ENCODE measurements at regions not wholly inside any gene's neighbourhood (a gene's known extent, or its start where the extent isn't known, plus 50 kb on each side); places are given as distances from the start of the nearest gene placed in this dataset.

DNA sequence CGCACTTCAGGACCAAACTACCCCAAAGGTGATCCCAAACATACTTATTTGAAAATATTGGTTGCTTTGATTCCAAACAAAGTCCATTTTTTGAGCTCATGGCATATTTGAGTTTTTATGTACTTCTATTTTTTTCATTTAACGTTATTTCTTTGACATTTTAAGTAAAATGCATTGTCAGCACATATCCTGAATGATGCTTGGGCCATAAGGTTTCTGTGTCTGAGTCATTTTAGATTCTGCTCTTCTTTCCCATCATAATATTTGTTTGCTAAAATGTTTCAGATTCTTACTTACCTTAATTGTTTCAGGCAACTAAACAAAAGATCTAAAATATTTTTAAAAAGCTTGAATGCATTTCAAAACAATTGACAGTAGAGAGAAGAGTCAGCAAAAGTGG lies 998.2 kb downstream of the REEP3 start:
- H3K36me3 Mint-ChIP-seq (ENCODE audit: low read depth): no peaks in the 10 kb centered on the region
- no peak overlapping the region for H3K27ac Mint-ChIP-seq
- intact Hi-C loops (cut with micrococcal nuclease): no loop called here
- no peak overlapping the region for H3K4me3 Mint-ChIP-seq
- H3K9me3 Mint-ChIP-seq: no peaks in the 10 kb centered on the region
- no peaks in the 10 kb centered on the region for H3K4me1 Mint-ChIP-seq (ENCODE audit: low read depth)
- no peaks in the 10 kb centered on the region for H3K27me3 Mint-ChIP-seq

GRCh38 chr10:64519831-64520230 lies 998.6 kb downstream of the REEP3 start:
- Mint-ChIP-seq H3K4me1 (ENCODE audit: low read depth) (no peaks in the 10 kb centered on the region), H3K4me3 (no peak overlapping the region), H3K27ac (no peak overlapping the region), H3K9me3 (no peaks in the 10 kb centered on the region), H3K27me3 (no peaks in the 10 kb centered on the region), H3K36me3 (ENCODE audit: low read depth) (no peaks in the 10 kb centered on the region)
- intact Hi-C loops (cut with micrococcal nuclease): no loop called here

- no peaks in the 10 kb centered on the region for H3K36me3 Mint-ChIP-seq (ENCODE audit: low read depth)
- no peaks in the 10 kb centered on the region for H3K27me3 Mint-ChIP-seq
- H3K27ac Mint-ChIP-seq: no peak overlapping the region
- H3K9me3 Mint-ChIP-seq: no peaks in the 10 kb centered on the region
- H3K4me1 Mint-ChIP-seq (ENCODE audit: low read depth): no peaks in the 10 kb centered on the region
- no peak overlapping the region for H3K4me3 Mint-ChIP-seq
- intact Hi-C loops (cut with micrococcal nuclease): no loop called here
Observed at GRCh38 chr10:64523065-64523759, 1002.0 kb downstream of the REEP3 start.

GRCh38 chr10:64528294-64529002 lies 1007.2 kb downstream of the REEP3 start:
- Mint-ChIP-seq H3K4me3 (no peak overlapping the region), H3K4me1 (ENCODE audit: low read depth) (no peaks in the 10 kb centered on the region), H3K27ac (no peak overlapping the region), H3K36me3 (ENCODE audit: low read depth) (no peaks in the 10 kb centered on the region), H3K9me3 (no peaks in the 10 kb centered on the region), H3K27me3 (no peaks in the 10 kb centered on the region)
- intact Hi-C loops (cut with micrococcal nuclease): no loop called here

DNA sequence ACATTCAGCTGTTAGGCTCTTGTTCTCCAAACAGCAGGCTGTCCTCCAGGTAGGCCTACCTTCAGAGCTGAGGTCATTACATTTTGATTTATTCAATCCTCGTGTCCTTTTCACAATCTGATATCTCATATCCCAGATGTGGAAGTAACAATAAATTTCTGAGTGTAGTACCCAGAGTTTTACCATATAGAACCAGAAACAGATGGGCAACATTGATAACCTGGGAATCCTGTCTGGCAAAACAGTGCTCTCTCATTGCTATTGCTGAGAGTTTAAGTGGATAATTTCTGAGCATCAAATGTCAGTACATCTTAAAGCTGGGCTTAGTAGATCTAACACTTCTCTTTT lies 1007.8 kb downstream of the REEP3 start:
- Mint-ChIP-seq H3K27me3 (no peaks in the 10 kb centered on the region), H3K9me3 (no peaks in the 10 kb centered on the region), H3K36me3 (ENCODE audit: low read depth) (no peaks in the 10 kb centered on the region), H3K27ac (no peak overlapping the region), H3K4me3 (no peak overlapping the region), H3K4me1 (ENCODE audit: low read depth) (no peaks in the 10 kb centered on the region)
- intact Hi-C loops (cut with micrococcal nuclease): no loop called here

GRCh38 chr10:64534616-64535015 lies 1013.4 kb downstream of the REEP3 start:
- intact Hi-C loops (cut with micrococcal nuclease): no loop called here

DNA sequence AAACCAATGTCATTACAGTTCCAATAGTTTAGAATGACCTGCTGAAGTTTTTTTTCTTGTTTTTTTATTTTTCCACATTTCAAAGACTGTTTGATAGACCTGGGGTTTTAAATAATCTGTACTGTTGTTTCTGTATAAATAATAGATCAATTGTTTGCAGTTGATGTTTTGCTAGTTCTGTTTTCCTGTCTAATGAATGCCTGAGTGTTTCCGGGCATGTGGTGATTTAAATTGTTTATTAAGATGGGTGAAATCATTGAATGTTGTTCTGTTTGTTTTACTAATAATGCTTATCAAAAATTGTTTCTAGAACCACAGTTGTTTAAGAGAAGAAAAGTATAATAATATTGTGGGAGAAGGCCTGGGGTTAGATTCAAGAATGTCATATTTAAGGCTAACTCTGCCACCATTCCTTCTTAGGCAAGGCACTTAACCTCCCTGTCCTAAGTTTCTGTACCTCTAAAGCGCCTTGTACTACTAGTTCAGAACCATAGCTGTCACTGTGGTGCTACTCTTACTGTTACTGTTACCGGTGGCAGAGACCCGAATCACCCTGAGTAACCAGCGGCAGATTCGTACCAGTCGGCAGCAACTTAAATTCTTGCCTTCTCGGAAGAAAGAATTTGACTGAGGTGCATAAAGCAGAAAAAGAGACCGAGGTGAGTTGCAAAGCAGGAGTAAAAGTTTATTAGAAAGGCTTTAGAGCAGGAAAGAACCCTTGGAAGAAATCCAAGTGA lies 1014.1 kb downstream of the REEP3 start:
- no peak overlapping the region for H3K27ac Mint-ChIP-seq
- H3K27me3 Mint-ChIP-seq: no peaks in the 10 kb centered on the region
- intact Hi-C loops (cut with micrococcal nuclease): no loop called here
- H3K4me1 Mint-ChIP-seq (ENCODE audit: low read depth): no peaks in the 10 kb centered on the region
- H3K9me3 Mint-ChIP-seq: no peaks in the 10 kb centered on the region
- H3K4me3 Mint-ChIP-seq: no peak overlapping the region
- no peaks in the 10 kb centered on the region for H3K36me3 Mint-ChIP-seq (ENCODE audit: low read depth)

More at GRCh38 chr10:64534616-64535015, 1013.4 kb downstream of the REEP3 start:
- H3K36me3 Mint-ChIP-seq (ENCODE audit: low read depth): no peaks in the 10 kb centered on the region
- no peak overlapping the region for H3K27ac Mint-ChIP-seq
- no peak overlapping the region for H3K4me3 Mint-ChIP-seq
- H3K4me1 Mint-ChIP-seq (ENCODE audit: low read depth): no peaks in the 10 kb centered on the region
- no peaks in the 10 kb centered on the region for H3K9me3 Mint-ChIP-seq
- H3K27me3 Mint-ChIP-seq: no peaks in the 10 kb centered on the region

GRCh38 chr10:64537112-64537511 lies 1015.9 kb downstream of the REEP3 start:
- H3K4me1 Mint-ChIP-seq (ENCODE audit: low read depth): no peaks in the 10 kb centered on the region
- no peaks in the 10 kb centered on the region for H3K9me3 Mint-ChIP-seq
- H3K4me3 Mint-ChIP-seq: no peak overlapping the region
- no peaks in the 10 kb centered on the region for H3K36me3 Mint-ChIP-seq (ENCODE audit: low read depth)
- no peak overlapping the region for H3K27ac Mint-ChIP-seq
- H3K27me3 Mint-ChIP-seq: no peaks in the 10 kb centered on the region
- intact Hi-C loops (cut with micrococcal nuclease): no loop called here

DNA sequence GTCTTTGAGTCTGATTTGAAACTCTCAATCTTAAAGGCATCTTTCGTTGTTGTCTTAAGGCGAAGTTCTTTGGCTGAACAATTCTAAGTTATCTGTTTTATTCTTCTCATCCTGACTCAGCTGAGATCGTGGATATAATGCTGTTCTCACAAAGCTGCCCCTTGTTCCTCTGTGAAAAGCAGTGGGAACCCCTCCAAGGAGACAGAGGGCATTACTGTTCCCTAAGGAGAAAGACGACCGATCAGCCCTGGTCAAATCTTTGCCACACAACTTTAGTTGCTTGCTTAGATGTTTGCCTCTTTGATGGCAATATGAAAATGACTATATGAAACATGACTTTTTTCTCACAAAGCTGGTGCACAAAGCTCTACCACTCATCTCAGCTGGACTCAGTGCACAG lies 1016.7 kb downstream of the REEP3 start:
- Mint-ChIP-seq H3K4me3 (no peak overlapping the region), H3K36me3 (ENCODE audit: low read depth) (no peaks in the 10 kb centered on the region), H3K4me1 (ENCODE audit: low read depth) (no peaks in the 10 kb centered on the region), H3K27ac (no peak overlapping the region), H3K27me3 (no peaks in the 10 kb centered on the region), H3K9me3 (no peaks in the 10 kb centered on the region)
- intact Hi-C loops (cut with micrococcal nuclease): no loop called here

DNA sequence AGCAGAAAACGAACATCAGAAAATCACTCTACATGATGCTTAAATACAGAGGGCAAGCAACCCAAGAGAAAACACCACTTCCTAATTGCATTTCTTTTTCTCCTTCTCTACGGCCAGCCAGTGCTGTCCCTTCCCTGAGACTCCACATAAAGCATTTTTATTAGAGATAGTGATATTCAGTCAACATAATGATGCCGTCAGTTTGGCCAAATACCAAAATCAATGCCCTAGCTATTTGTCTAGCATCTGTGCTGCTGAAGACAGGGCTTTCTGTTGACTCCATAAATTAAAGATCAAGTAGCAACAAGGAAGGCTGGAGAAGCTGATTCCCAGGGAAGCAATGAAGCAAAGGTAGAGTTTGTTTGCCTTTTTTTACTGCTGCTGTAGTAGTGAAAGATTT lies 1024.9 kb downstream of the REEP3 start:
- Mint-ChIP-seq H3K4me1 (ENCODE audit: low read depth) (no peaks in the 10 kb centered on the region), H3K36me3 (ENCODE audit: low read depth) (no peaks in the 10 kb centered on the region), H3K9me3 (no peaks in the 10 kb centered on the region), H3K27ac (no peak overlapping the region), H3K27me3 (no peaks in the 10 kb centered on the region), H3K4me3 (no peak overlapping the region)
- intact Hi-C loops (cut with micrococcal nuclease): no loop called here

DNA sequence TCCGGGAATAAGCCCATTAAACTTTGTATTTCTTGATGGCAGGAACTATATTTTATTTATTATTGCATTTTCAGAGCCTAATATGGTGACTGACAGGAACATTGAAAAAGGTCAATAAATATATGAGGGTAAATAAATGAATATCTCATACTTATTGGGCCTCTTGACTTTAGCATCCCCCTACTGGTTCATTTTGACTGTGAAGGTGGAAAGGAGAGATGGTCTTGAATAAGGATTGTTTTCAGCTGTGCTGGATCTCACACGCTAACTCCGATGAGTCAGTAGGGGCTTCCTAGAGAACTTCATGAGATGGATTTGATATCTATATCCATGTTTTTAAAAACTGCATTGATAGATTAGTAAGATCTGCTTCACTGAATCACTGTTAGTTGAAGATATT lies 1026.0 kb downstream of the REEP3 start:
- Mint-ChIP-seq H3K4me3 (no peak overlapping the region), H3K4me1 (ENCODE audit: low read depth) (no peaks in the 10 kb centered on the region), H3K27ac (no peak overlapping the region), H3K27me3 (no peaks in the 10 kb centered on the region), H3K36me3 (ENCODE audit: low read depth) (no peaks in the 10 kb centered on the region), H3K9me3 (peaks cover 6% of the 10 kb centered on the region)
- intact Hi-C loops (cut with micrococcal nuclease): no loop called here

DNA sequence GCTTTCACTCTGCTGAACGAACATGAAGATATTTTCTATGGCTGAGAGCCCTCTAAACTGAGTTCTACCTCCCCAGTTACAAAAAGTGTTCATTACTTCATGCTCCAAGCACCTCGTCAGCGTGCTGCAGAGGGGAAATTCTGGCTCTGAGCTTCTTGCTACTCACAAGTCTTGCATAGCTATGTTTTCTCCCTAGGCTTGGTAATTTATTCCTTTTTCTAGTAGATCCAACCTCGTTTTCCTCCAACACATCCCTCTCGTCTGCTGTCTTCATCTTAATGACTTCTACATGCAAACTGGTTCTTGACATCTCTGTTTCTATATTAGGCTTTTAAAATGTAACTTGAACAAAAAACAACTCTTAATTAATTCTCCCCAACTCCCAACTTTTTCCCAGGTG lies 1034.5 kb downstream of the REEP3 start:
- Mint-ChIP-seq H3K9me3 (peaks cover 15% of the 10 kb centered on the region), H3K4me3 (no peak overlapping the region), H3K36me3 (ENCODE audit: low read depth) (no peaks in the 10 kb centered on the region), H3K27ac (no peak overlapping the region), H3K4me1 (ENCODE audit: low read depth) (no peaks in the 10 kb centered on the region), H3K27me3 (no peaks in the 10 kb centered on the region)
- intact Hi-C loops (cut with micrococcal nuclease): no loop called here

GRCh38 chr10:64558094-64558835 lies 1037.1 kb downstream of the REEP3 start:
- peaks cover 18% of the 10 kb centered on the region for H3K9me3 Mint-ChIP-seq
- H3K4me3 Mint-ChIP-seq: no peak overlapping the region
- H3K4me1 Mint-ChIP-seq (ENCODE audit: low read depth): no peaks in the 10 kb centered on the region
- no peaks in the 10 kb centered on the region for H3K36me3 Mint-ChIP-seq (ENCODE audit: low read depth)
- H3K27ac Mint-ChIP-seq: no peak overlapping the region
- intact Hi-C loops (cut with micrococcal nuclease): no loop called here
- no peaks in the 10 kb centered on the region for H3K27me3 Mint-ChIP-seq

- Mint-ChIP-seq H3K27me3 (no peaks in the 10 kb centered on the region), H3K27ac (no peak overlapping the region), H3K4me3 (no peak overlapping the region), H3K36me3 (ENCODE audit: low read depth) (no peaks in the 10 kb centered on the region), H3K9me3 (peaks cover 28% of the 10 kb centered on the region), H3K4me1 (ENCODE audit: low read depth) (peaks cover 3% of the 10 kb centered on the region)
- intact Hi-C loops (cut with micrococcal nuclease): no loop called here
Observed at GRCh38 chr10:64571056-64571455, 1049.9 kb downstream of the REEP3 start.
